ENCODE measurements at regions not wholly inside any gene's neighbourhood (a gene's known extent, or its start where the extent isn't known, plus 50 kb on each side); places are given as distances from the start of the nearest gene placed in this dataset.
A peak's percentile ranks its signal among the peaks of the same experiment; 100 is the strongest.
"Not testable (repeated sequence)": the region's sequence is repeated elsewhere in the genome, so short reads cannot be mapped to it uniquely, and the experiment has no call there.

- no peak for DNase-seq
Measured at GRCh38 chr20:12130781-12131180, 213.1 kb downstream of the BTBD3 start.

GRCh38 chr20:12133553-12133952, 215.9 kb downstream of the BTBD3 start:
- no peak for DNase-seq

- DNase-seq = not testable (repeated sequence)
Measured at GRCh38 chr20:12145951-12146350, 228.3 kb downstream of the BTBD3 start.

GRCh38 chr20:12152996-12153395, 235.3 kb downstream of the BTBD3 start:
- DNase-seq = no peak

GRCh38 chr20:12153628-12154027, 235.9 kb downstream of the BTBD3 start:
- DNase-seq = no peak

GRCh38 chr20:12156252-12156651, 238.6 kb downstream of the BTBD3 start:
- no peak for DNase-seq

- DNase-seq = no peak
Measured at GRCh38 chr20:12159261-12159660, 241.6 kb downstream of the BTBD3 start.

GRCh38 chr20:12161734-12162133, 244.0 kb downstream of the BTBD3 start:
- DNase-seq = no peak

GRCh38 chr20:12166053-12166717, 248.5 kb downstream of the BTBD3 start:
- no peak for DNase-seq

- DNase-seq = no peak
Measured at GRCh38 chr20:12170406-12170805, 252.7 kb downstream of the BTBD3 start.

- no peak for DNase-seq
Measured at GRCh38 chr20:12171923-12172524, 254.3 kb downstream of the BTBD3 start.

GRCh38 chr20:12173347-12174012, 255.8 kb downstream of the BTBD3 start:
- peak; percentile 42 for DNase-seq

- no peak for DNase-seq
Measured at GRCh38 chr20:12175538-12175937, 257.8 kb downstream of the BTBD3 start.

GRCh38 chr20:12177657-12178293, 260.1 kb downstream of the BTBD3 start:
- DNase-seq = no peak

GRCh38 chr20:12179692-12180091, 262.0 kb downstream of the BTBD3 start:
- DNase-seq = no peak

GRCh38 chr20:12180107-12180661, 262.5 kb downstream of the BTBD3 start:
- peak; percentile 21 for DNase-seq

- DNase-seq = no peak
Measured at GRCh38 chr20:12198281-12198680, 280.6 kb downstream of the BTBD3 start.

GRCh38 chr20:12199703-12200102, 282.0 kb downstream of the BTBD3 start:
- no peak for DNase-seq

GRCh38 chr20:12201289-12201991, 283.7 kb downstream of the BTBD3 start:
- no peak for DNase-seq

- no peak for DNase-seq
Measured at GRCh38 chr20:12203399-12203798, 285.7 kb downstream of the BTBD3 start.

GRCh38 chr20:12203981-12204380, 286.3 kb downstream of the BTBD3 start:
- no peak for DNase-seq

GRCh38 chr20:12207875-12208274, 290.2 kb downstream of the BTBD3 start:
- peak; percentile 22 for DNase-seq

GRCh38 chr20:12210591-12210990, 292.9 kb downstream of the BTBD3 start:
- DNase-seq = no peak

Measured in eye (tissue), 1 donor.